GM23248 (cell line): ENCODE measurements at regions not wholly inside any gene's neighbourhood (a gene's known extent, or its start where the extent isn't known, plus 50 kb on each side); places are given as distances from the start of the nearest gene placed in this dataset.

Experiments used
- EZH2 ChIP-seq: fragments of 200-600 bp; sonication (generic); IDR thresholded peaks from 2 replicates; pipeline ENCODE4 v1.6.1; 2018; ENCODE audit warnings: antibody characterized with exemption, mild to moderate bottlenecking; ENCODE audit not compliant: insufficient read depth, poor library complexity, severe bottlenecking
- EZH2phosphoT487 ChIP-seq: fragments of 200-600 bp; sonication (generic); IDR thresholded peaks from 2 replicates; pipeline ENCODE4 v1.6.1; 2018; ENCODE audit warnings: antibody characterized with exemption, moderate library complexity, mild to moderate bottlenecking, low read depth; ENCODE audit not compliant: insufficient read depth

DNA sequence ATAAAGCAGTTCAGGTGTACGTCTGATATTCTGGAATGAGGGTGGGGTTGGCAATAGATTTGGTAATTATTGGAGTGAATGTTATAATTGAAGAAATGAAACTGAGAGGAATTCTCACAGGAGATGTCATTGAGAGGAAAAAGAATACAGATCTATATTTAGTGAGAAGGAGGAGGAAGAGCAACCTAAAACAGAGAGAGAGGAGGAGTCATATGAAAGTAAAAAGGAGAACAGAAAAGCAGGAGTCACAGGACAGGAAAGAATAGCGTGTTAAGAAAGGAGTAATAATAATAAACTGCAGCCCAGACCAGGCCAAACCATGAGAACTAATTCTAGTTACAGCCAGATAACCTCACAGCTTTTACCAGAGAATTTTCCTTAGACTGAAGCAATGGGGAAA, 62.7 kb upstream of the MROH9 start:
- TF ChIP-seq EZH2 (no peak), EZH2phosphoT487 (no peak)
